SKM-1 treated with dmso at 0.1 percent for 144 hours (cell line): ENCODE measurements at regions not wholly inside any gene's neighbourhood (a gene's known extent, or its start where the extent isn't known, plus 50 kb on each side); places are given as distances from the start of the nearest gene placed in this dataset.

Experiments
- DNase-seq: peaks from one replicate; lab custom pipeline; 2025; ENCODE audit not compliant: unreplicated experiment; lab: John Stamatoyannopoulos, UW

GRCh38 chr4:156501962-156502361 lies 469.6 kb downstream of the PDGFC start:
- DNase-seq = no peak

GRCh38 chr4:156499684-156500083 lies 471.9 kb downstream of the PDGFC start:
- DNase-seq = no peak

- DNase-seq = no peak
Observed at GRCh38 chr4:156497486-156497885, 474.1 kb downstream of the PDGFC start.

GRCh38 chr4:156496797-156497196 lies 474.8 kb downstream of the PDGFC start:
- no peak for DNase-seq

GRCh38 chr4:156495836-156496235 lies 475.8 kb downstream of the PDGFC start:
- no peak for DNase-seq

GRCh38 chr4:156495091-156495490 lies 476.5 kb downstream of the PDGFC start:
- no peak for DNase-seq

- DNase-seq = no peak
Observed at GRCh38 chr4:156493858-156494257, 477.7 kb downstream of the PDGFC start.

GRCh38 chr4:156487107-156487506 lies 484.5 kb downstream of the PDGFC start:
- DNase-seq = no peak

GRCh38 chr4:156481845-156482244 lies 489.8 kb downstream of the PDGFC start:
- DNase-seq = no peak

- no peak for DNase-seq
Observed at GRCh38 chr4:156477636-156478035, 494.0 kb downstream of the PDGFC start.

GRCh38 chr4:156476359-156476758 lies 495.2 kb downstream of the PDGFC start:
- DNase-seq = no peak

GRCh38 chr4:156475322-156475721 lies 496.3 kb downstream of the PDGFC start:
- DNase-seq = peak; percentile 31

GRCh38 chr4:156473151-156473550 lies 498.4 kb downstream of the PDGFC start:
- no peak for DNase-seq

- DNase-seq = no peak
Observed at GRCh38 chr4:156472624-156473023, 499.0 kb downstream of the PDGFC start.

- no peak for DNase-seq
Observed at GRCh38 chr4:156459584-156459983, 505.9 kb upstream of the CTSO start.

- DNase-seq = no peak
Observed at GRCh38 chr4:156456830-156457229, 503.2 kb upstream of the CTSO start.

GRCh38 chr4:156443488-156443887 lies 489.8 kb upstream of the CTSO start:
- DNase-seq = no peak

GRCh38 chr4:156442912-156443311 lies 489.2 kb upstream of the CTSO start:
- DNase-seq = no peak

GRCh38 chr4:156439576-156440200 lies 486.0 kb upstream of the CTSO start:
- no peak for DNase-seq

- no peak for DNase-seq
Observed at GRCh38 chr4:156437666-156438065, 484.0 kb upstream of the CTSO start.

GRCh38 chr4:156422576-156422975 lies 468.9 kb upstream of the CTSO start:
- DNase-seq = no peak

GRCh38 chr4:156420623-156421022 lies 467.0 kb upstream of the CTSO start:
- DNase-seq = no peak

- no peak for DNase-seq
Observed at GRCh38 chr4:156419080-156419685, 465.5 kb upstream of the CTSO start.
